Fibroblast of lung (primary cell): ENCODE measurements at regions not wholly inside any gene's neighbourhood (a gene's known extent, or its start where the extent isn't known, plus 50 kb on each side); places are given as distances from the start of the nearest gene placed in this dataset.

Experiments used
- EZH2 ChIP-seq: IDR thresholded peaks from 2 replicates; pipeline ENCODE4 v1.5.1; 2012; ENCODE audit warnings: low read length, control low read depth, mild to moderate bottlenecking; ENCODE audit errors: missing control alignments
- TF ChIP-seq, protein P1 (sequence below), 2 donors: IDR thresholded peaks in 1 of 2; conservative IDR thresholded peaks in 1 of 2; 1 replicate in 1 of 2; 2 replicates in 1 of 2; pipeline ENCODE4 v1.5.1; 2011 to 2012; ENCODE audit warnings: low read length in 2 of 2, control low read depth in 1 of 2, inconsistent platforms in 1 of 2, low read depth in 1 of 2, mild to moderate bottlenecking in 1 of 2

GRCh38 chr2:187982668-187983067 is 309.0 kb upstream of the GULP1 start:
- TF ChIP-seq, protein P1, sequence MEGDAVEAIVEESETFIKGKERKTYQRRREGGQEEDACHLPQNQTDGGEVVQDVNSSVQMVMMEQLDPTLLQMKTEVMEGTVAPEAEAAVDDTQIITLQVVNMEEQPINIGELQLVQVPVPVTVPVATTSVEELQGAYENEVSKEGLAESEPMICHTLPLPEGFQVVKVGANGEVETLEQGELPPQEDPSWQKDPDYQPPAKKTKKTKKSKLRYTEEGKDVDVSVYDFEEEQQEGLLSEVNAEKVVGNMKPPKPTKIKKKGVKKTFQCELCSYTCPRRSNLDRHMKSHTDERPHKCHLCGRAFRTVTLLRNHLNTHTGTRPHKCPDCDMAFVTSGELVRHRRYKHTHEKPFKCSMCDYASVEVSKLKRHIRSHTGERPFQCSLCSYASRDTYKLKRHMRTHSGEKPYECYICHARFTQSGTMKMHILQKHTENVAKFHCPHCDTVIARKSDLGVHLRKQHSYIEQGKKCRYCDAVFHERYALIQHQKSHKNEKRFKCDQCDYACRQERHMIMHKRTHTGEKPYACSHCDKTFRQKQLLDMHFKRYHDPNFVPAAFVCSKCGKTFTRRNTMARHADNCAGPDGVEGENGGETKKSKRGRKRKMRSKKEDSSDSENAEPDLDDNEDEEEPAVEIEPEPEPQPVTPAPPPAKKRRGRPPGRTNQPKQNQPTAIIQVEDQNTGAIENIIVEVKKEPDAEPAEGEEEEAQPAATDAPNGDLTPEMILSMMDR (conservative IDR thresholded peaks at IDR 0.05 in 1 of 2, IDR thresholded peaks at IDR 0.05 in 1 of 2; ENCODE audit: low read depth in 1 of 2, low read length in 2 of 2), result no peak
- TF ChIP-seq EZH2, result no peak
